GM18519 (cell line): ENCODE measurements at regions not wholly inside any gene's neighbourhood (a gene's known extent, or its start where the extent isn't known, plus 50 kb on each side); places are given as distances from the start of the nearest gene placed in this dataset.
"Not testable (repeated sequence)": the region's sequence is repeated elsewhere in the genome, so short reads cannot be mapped to it uniquely, and the experiment has no call there.

Source experiments
- ATAC-seq: cut with Tn5 transposase; IDR thresholded peaks from one replicate; pipeline ENCODE4 v1.9.1; 2021; ENCODE audit warnings: mild to moderate bottlenecking, moderate library complexity; ENCODE audit not compliant: unreplicated experiment, low FRiP score

- no peak for ATAC-seq
Observed at GRCh38 chr2:16104949-16105668, 164.8 kb downstream of the MYCN start.

GRCh38 chr2:16104315-16104948 lies 164.1 kb downstream of the MYCN start:
- no peak for ATAC-seq

- ATAC-seq, result no peak
Observed at GRCh38 chr2:16103614-16104314, 163.4 kb downstream of the MYCN start.

- no peak for ATAC-seq
Observed at GRCh38 chr2:16102976-16103380, 162.6 kb downstream of the MYCN start.

- ATAC-seq, result no peak
Observed at GRCh38 chr2:16102358-16102975, 162.1 kb downstream of the MYCN start.

GRCh38 chr2:16101196-16101595 lies 160.8 kb downstream of the MYCN start:
- ATAC-seq, result no peak

GRCh38 chr2:16100006-16100405 lies 159.7 kb downstream of the MYCN start:
- ATAC-seq, result no peak

GRCh38 chr2:16099326-16099725 lies 159.0 kb downstream of the MYCN start:
- ATAC-seq, result no peak

- ATAC-seq, result no peak
Observed at GRCh38 chr2:16096962-16097361, 156.6 kb downstream of the MYCN start.

- ATAC-seq, result not testable (repeated sequence)
Observed at GRCh38 chr2:16095483-16095882, 155.1 kb downstream of the MYCN start.

GRCh38 chr2:16094811-16095210 lies 154.5 kb downstream of the MYCN start:
- ATAC-seq, result no peak

- no peak for ATAC-seq
Observed at GRCh38 chr2:16093639-16094529, 153.5 kb downstream of the MYCN start.

- no peak for ATAC-seq
Observed at GRCh38 chr2:16092861-16093638, 152.7 kb downstream of the MYCN start.

GRCh38 chr2:16091576-16092282 lies 151.4 kb downstream of the MYCN start:
- no peak for ATAC-seq

- no peak for ATAC-seq
Observed at GRCh38 chr2:16090650-16091575, 150.6 kb downstream of the MYCN start.

- not testable (repeated sequence) for ATAC-seq
Observed at GRCh38 chr2:16089491-16089890, 149.1 kb downstream of the MYCN start.

GRCh38 chr2:16088802-16089112 lies 148.4 kb downstream of the MYCN start:
- ATAC-seq, result no peak
